ENCODE measurements at regions not wholly inside any gene's neighbourhood (a gene's known extent, or its start where the extent isn't known, plus 50 kb on each side); places are given as distances from the start of the nearest gene placed in this dataset.

- TF ChIP-seq CTCF (IDR thresholded peaks at IDR 0.05) (no peak), POLR2A (IDR thresholded peaks at IDR 0.05) (no peak)
These were observed 516.5 kb downstream of the ACTL7B start for GRCh38 chr9:108339251-108339650.

Data from right lobe of liver (tissue), 4 donors.